Activated CD4-positive, alpha-beta T cell treated with anti-CD3 and anti-CD28 coated beads for 1 hour (primary cell): ENCODE measurements at regions not wholly inside any gene's neighbourhood (a gene's known extent, or its start where the extent isn't known, plus 50 kb on each side); places are given as distances from the start of the nearest gene placed in this dataset.
"Not testable (repeated sequence)": the region's sequence is repeated elsewhere in the genome, so short reads cannot be mapped to it uniquely, and the experiment has no call there.

Experiments
- DNase-seq: peaks from one replicate; pipeline ENCODE4 v3.0.0-alpha.2; 2020

DNA sequence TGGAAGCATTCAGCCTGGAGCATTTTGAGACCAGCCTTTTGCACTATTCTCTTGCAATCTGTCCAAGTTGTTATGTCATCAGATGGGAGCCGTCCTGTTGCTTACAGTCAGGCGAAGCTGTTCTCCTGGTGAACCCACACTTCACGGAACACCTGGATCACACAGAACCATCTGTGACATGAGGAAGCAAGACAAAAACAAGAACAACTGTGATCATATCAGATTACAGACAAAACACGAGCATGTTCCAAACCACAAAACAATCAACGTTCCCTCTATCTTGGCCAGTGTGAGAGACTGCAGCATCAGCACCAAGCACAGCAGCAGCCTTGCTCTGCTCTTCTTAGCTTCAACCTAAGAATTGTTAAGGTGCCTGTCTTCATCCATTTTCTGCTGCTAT lies 180.5 kb upstream of the SFSWAP start:
- no peak for DNase-seq

DNA sequence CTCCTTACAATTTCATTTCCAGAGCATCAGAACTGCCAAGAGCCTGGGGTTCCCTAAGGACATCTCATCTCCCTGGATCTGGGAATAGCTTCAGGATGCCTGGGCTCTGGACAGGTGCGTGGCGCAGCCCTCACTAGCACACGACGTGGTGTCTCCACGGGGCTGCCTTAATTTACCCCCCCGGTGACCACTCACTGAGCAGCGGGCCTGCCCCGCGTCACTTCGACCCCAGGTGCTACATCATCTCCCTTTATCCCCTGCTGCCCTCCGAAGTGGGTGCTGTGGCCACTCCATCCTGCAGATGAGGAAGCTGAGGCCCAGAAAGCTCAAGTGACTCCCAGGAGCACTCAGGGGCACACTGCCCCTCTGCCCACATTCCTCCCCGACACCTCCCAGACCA lies 177.8 kb upstream of the SFSWAP start:
- DNase-seq: no peak

DNA sequence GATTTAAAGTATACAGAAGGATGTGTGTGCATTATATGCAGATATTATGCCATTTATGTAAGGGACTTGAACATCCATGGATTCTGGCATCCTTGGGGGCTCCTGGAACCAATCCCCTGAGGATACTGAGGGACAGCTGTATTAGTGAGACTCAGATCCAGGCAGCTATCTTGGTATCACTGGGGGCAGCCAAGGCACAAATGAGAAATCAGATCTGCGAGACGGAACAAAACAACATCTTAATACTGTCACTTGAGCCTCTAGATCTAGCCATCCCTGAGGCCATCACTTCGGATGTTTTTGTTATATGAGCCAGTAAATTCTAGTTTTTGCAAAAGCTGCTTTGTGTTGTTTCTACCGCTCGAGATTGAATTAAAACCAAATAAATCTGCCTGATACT lies 175.1 kb upstream of the SFSWAP start:
- DNase-seq: no peak

DNA sequence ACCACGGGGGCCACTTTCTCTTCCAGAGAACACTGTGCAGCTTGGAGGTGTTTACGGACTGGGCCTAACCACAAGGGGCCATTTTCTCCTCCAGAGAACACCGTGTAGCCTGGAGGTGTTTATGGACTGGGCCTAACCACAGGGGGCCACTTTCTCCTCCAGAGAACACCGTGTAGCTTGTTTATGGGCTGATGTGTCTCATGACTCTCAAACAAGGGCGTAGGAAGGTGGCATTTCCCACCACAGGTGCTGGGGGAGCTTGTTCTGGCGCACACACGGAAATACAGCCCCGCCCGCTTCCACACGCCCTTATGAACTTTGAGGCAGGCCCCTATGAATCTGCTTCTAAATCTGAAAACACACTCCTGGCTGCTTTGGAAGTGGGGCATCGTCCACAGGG lies 174.6 kb upstream of the SFSWAP start:
- DNase-seq: no peak

DNA sequence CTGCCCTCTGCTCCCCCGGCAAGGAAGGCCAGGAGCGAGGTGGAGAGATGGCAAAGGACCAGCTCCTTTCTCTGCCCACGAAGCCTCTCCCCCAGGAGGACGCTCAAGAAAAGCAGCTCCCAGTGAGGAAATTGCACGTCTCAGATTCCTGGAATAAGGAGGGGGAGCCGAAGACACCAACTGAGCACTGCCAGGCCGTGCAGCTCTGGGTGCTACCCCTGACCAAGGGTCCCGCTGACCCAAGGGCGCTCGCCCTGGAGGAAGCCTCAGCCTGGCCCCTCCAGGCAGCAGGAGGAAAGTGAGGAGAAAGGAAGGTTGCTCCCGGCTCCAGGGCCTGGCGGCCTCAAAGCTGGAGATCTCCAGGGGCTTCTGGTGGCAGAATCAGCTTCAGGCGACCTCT lies 174.1 kb upstream of the SFSWAP start:
- DNase-seq: no peak

DNA sequence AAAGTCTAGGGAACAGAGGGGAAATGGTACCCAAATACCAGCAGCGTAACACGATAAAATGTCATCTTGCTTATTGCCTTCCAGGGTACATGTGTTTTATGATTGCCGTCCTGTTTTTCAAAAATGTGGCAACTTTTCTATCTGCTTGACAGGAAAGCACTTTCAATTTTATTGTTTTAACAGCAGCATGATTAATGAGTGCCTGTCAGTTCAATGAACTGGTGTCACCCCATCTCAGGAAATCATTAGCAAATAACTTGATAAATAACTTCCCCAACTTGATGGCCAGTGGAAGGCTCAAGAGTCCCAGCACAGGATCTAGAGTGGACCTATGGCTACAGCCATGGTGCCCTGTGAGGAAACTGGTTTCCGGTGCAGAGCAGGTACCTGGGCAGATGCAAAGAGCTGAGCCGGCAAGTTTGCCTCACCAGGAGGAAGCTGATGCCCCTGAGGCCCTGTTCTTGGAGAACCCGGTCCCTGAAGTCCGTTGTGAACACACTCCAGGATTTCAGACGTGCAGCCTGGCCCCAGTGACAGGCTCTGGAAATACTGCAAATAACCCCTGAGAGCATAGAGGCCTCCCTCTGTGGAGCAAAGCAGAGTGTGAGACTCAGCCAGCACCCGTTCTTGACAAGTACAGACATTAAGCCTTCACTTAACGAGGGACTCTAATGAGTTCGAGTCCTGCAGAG lies 173.5 kb upstream of the SFSWAP start:
- no peak for DNase-seq

DNA sequence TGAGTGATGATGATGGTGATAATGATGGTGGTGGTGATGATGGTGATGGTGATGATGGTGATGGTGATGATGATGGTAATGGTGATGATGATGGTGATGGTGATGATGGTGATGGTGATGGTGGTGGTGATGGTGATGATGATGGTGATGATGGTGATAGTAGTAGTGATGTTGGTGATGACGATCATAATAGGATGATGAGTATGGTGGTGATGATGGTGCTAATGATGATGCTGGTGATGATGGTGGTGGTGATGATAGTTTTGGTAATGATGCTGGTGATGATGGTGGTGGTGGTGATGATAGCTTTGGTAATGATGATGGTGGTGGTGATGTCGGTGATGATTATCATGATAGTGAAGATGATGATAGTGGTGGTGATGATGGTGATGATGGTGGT lies 171.5 kb upstream of the SFSWAP start:
- no peak for DNase-seq

DNA sequence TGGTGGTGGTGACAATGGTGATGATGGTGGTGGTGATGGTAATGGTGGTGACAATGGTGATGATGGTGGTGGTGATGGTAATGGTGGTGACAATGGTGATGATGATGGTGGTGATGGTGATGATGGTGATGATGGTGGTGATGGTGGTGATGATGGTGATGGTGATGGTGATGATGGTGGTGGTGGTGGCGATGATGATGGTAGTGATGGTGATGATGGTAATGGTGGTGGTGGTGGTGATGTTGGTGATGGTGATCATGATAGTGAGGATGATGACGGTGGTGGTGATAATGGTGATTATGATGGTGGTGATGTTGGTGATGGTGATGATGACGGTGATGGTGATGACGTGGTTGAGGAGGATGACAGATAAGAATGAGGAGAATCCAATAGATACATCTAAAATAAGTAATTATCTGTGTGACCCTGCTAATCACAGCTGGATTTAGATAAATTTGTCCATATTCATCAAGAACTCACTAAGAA lies 170.7 kb upstream of the SFSWAP start:
- DNase-seq: no peak

DNA sequence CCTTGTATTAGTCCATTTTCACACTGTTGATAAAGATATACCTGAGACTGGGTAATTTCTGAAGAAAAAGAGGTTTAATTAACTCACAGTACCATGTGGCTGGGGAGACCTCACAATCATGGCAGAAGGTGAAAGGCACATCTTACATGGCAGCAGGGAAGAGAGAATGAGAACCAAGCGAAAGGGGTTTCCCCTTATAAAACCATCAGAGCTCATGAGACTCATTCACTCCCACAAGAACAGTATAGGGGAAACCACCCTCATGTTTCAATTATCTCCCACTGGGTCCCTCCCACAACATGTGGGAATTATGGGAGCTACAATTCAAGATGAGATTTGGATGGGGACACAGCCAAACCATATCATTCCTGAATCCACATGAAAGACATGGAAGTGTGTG lies 169.4 kb upstream of the SFSWAP start:
- not testable (repeated sequence) for DNase-seq

DNA sequence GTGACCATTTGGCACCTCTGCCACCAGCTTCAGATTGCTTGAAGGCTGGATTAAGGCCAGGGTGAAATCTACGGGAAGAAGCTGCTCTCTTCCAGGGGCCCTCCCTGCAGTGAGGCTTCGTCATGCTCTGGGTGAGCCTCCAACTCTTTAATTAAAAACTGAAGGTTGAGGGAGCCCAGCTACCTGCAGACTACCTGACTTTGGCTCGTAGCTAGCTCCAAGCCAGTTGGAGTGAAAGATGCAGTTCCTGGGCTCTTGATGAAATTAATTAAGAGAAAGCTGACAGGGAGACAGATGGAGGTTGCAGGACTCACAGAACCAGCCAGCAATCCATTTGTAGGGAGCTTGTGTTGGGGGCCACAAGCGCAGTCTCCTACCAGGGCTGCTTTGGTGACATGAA lies 168.5 kb upstream of the SFSWAP start:
- no peak for DNase-seq

DNA sequence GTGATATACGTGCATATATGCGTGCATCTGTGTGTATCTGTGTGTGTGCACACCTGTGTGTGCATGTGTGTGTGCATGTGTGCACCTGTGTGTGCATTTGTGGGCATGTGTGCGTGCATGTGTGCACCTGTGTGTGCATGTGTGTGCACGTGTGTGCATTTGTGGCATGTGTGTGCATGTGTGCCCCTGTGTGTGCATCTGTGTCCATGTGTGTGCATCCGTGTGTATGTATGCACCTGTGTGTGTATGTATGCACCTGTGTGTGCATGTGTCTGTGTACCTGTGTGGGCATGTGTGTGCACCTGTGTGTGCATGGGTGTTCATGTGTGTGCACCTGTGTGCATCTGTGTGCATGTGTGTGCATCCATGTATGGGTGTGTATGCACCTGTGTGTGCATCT lies 167.8 kb upstream of the SFSWAP start:
- DNase-seq: no peak

DNA sequence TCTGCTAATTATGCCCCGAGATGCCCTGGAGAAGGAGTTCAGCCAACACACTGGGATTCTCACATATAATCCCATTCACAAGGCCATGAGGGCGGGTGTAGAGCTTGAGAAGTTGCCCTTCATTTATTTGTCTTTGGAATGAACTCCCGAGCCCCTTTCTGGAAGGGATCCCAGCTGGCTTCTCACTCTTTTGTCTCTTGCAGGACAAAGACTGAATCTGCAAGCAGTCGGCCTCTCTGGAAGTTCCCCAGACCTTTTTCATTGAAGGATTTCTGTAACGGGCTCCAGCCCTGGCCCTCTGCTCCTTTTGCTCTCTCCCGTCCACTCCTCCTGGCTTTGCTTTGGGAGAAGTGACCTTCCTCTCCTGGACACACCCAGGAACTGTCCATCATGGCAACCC lies 163.3 kb upstream of the SFSWAP start:
- no peak for DNase-seq

DNA sequence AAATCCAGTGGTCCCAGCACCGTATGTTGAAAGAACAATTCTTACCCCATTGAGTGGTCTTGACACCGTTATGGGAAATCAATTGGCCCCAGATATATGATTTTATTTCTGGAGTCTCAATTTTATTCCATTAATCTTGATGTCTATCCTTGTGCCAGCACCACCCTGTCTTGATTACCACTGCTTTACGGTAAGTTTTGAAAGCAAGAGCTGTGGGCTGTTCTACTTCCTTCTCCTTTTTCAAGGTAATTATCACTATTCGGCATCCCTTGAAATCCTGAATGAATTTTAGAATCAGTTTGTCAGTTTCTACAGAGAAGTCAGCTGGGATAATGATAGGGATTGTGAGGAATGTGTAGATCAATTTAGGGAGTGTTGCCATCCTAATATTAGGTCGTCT lies 160.8 kb upstream of the SFSWAP start:
- no peak for DNase-seq

DNA sequence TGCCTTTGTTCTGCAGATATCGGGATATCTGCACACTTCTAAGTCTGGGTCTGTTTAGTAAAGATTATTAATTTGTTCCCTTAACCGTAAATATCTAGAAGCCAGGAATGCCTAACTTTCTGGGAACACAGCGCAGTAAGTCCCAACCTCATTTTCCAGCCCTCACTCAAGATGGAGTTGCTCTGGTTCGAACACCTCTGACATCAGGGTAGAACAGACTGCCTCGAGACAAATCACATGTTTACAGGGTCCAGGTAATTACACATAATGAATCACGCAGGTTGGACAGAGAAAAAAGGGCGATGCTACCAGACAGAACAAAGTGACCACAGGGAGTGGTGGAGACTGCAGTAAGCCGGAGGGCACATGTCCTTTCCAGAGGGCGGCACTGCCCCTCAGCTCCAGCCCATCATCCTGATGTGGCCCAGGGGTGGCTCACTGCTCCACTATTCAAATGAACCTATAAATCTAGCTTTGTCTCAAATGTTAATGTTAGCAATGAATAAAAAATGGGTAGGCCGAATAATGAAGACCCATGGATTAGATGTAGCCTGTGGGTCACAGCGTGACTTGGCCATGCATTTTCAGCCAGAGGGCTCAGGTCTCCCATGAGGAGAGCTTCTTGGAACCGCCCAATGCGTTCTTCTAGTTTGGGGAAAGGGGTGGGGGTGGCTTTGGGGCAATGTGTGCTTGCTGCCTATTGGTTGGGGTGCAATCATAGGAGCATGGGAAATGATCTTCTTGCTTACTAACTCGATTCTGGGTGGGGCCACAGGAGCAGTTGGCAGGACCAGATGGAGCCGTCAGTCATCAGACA lies 159.0 kb upstream of the SFSWAP start:
- no peak for DNase-seq

DNA sequence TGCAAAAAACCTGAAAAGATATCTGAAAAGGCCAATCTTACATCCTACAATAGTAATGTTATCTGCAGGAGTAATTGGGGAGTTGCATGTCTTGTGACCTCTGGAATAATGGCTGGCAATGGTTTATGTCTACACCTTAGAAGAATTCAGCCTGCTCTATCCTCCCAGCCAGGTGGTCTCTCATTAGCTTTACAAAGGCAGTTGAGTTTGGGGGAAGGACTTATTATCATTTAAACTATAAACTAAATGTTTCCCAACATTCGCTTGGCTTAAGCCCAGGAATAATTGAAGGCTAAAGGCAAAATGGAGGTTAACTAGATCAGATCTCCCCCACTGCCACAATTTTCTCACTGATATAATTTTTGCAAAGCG lies 158.4 kb upstream of the SFSWAP start:
- DNase-seq: no peak

DNA sequence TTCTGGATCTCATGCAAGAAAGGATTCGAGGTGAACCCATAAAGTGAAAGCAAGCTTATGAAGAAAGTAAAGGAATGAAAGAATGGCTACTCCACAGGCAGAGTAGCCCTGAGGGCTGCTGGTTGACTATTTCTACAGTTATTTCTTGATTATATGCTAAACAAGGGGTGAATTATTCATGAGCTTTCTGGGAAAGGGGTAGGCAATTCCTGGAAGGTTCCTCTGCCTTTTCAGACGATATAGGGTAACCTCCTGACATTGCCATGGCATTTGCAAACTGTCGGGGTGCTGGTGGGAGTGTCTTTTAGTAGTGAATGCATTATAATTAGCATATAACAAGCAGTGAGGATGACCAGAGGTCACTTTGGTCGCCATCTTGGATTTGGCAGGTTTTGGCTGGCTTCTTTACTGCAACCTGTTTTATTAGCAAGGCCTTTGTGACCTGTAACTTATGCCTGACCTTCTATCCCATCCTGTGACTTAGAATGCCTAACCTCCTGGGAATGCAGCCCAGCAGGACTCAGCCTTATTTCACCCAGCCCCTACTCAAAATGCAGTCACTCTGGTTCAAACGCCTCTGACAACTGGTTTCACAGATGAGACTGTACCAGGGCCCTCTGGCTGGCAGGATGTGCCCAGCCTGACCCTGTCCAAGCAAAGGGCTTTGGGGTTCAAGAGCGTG lies 157.7 kb upstream of the SFSWAP start:
- DNase-seq: no peak

DNA sequence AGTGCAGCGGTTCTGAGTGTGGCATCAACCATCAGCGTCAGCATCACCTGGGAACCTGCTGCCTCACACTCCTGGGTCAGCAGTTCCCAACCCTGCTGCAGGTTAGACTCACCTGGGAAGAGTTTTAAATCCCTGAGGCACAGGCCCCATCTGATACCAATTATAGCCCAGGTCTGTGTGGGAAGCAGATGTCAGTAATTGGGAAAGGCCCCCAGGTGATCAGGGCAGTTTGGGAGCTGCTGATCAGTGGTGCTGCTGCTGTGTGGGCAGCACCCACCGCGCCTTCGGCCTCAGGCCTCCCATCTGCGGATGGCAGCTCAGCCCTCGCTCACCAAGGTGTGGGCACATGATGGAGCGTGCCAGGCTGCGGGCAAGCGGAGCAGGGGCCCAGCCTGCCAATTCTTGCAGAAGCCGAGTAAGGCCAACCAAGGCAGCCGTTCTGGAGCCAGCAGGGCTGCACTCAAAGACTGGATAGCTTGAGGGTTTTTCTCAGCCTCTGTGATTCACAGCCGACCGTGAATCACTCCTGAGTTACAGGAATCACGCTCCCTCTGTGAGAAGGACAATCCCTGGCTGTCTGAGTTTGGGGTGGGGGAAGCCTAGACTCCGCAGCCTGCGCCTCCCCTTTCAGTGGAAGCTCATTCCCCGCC lies 155.6 kb upstream of the SFSWAP start:
- no peak for DNase-seq

DNA sequence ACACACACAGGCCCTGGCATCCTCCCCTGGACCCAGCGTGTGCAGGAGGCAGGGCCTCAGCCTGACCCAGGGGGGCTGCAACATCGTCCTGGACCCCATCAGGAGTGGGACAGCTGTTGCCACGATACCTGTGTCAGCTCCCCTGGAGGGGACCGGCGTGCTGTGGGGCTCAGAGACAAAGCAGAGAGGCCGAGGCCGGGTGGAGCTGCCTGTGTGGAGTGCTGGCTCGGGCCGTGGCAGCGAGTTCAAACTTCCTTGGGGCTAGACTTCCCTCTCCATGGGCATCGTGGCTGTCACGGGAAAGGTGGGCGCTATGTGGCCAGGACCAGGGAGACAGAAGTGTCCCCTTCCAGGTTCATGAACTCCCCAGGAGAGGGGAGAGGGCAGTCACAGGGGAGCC lies 155.0 kb upstream of the SFSWAP start:
- DNase-seq: no peak

DNA sequence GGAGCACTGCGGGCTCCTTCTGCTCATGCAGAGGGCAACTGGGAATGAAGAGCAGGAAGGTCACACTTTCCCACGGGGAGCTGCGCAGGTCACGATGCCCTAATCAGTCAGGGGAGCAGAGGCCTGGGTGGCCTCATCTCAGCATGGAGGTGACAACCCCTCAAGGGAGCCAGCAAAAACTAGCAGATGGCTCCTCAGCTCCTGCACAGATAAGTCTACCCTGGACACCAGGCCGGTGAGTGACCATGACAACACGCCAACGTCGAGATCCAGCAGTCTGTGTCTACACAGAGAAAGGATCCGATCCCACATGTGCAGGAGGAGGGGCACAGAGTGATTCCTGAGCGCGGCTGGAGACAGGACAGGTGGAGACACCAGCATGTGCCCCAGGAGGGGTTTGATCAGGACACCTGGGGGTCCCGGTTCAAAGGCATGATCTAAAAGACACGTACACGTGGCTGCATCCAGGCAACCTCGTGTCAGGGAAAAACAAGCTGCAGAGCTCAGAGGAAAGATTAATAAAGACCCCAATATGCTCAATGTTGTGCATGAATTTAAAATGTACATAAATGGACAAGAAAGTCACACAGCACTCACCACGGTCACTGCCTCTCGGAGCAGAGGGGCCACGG lies 153.7 kb upstream of the SFSWAP start:
- DNase-seq: no peak

DNA sequence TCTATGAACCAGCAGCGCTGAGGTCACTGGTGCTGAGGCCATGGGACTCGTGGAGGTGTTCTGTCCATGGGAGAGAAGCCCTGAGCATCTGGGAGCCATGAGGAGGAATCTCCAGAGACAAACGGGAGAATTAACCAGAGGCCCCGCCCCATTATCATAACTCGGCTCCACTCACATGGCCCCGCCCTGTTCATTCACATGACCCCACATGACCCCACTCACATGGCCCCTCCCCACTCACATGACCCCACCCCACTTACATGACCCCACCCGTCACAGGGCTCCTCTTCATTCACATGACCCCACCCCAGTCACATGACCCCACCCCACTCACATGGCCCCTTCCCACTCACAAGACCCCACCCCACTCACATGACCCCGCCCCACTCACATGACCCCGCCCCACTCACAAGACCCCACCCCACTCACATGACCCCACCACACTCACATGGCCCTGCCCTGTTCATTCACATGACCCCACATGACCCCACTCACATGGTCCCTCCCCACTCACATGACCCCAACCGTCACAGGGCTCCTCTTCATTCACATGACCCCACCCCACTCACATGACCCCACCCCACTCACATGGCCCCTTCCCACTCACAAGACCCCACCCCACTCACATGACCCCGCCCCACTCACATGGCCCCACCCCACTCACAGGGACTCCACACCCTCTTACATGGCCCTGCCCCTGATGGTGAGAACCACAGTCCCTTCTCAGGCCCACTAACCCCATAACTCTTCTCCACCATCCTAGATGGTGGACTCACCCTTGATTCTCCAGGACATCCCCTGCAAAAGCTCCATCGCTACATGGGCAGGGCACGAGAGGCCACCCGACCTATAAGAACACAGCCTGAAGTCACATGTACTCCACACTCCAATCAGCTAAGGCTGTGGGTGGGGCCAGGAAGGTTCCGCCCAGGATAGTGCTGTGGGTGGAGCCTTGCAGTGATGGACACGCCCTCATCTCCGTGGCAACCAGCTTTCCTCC lies 151.1 kb upstream of the SFSWAP start:
- no peak for DNase-seq

DNA sequence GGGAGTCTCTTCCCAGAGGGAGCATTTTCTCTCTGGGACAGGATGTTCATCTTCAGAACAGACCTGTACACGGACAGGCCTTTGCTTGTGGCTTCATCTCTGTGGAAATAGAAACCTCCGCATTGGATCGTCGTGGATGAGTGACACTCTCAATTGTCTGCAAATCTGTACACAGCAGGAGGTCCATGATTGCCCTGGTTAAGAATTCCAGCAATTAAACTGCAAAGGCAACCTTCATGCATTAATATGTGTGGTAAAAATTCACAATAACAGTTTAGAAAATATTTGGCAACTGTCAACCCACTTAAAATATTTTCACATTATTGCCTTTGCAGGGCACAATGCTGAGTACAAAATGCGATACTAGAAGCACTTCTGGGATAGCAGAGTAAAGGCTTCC lies 149.8 kb upstream of the SFSWAP start:
- DNase-seq: no peak
